CD4-positive, alpha-beta T cell treated with Interferon gamma for 1 hour (primary cell): ENCODE measurements at regions not wholly inside any gene's neighbourhood (a gene's known extent, or its start where the extent isn't known, plus 50 kb on each side); places are given as distances from the start of the nearest gene placed in this dataset.

Experiments used
- DNase-seq: peaks from one replicate; pipeline ENCODE4 v3.0.0-alpha.2; 2020

DNA sequence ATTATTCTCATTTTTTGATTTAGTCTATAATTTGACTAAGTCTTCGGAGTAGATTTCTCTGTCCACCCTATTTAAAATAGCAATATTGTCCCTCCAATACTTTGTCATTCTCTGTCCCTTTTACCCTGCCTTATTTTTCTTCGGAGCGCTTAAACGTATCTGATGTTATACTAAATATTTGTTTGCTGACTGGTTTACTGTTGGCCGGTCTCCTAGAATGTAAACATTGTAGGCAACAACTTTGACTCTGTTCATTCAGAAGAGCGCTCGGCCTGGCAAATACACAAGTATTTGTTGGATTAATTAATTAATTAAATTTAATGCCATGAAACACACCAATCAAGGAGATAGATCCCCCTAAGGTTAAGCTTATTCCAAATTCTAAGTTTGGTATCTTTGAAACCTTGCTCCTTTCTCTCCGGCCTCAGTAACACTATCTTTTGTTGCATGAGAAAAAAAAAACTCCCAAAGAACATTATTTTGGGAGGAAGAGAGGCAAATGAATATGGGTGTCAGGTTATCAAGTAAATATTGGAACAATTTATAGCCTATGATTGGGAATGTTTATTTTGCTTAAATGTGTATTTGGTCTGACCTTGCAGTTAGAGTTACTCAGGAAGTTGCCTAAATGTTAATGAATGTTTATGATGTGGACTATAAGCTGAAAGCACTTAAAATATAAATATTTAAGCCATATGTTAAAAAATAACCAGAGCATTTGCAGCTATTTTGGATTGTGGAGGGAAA is 231.1 kb downstream of the SOX4 start:
- no peak for DNase-seq

- no peak for DNase-seq
Observed at GRCh38 chr6:21826023-21826422, 232.5 kb downstream of the SOX4 start.

DNA sequence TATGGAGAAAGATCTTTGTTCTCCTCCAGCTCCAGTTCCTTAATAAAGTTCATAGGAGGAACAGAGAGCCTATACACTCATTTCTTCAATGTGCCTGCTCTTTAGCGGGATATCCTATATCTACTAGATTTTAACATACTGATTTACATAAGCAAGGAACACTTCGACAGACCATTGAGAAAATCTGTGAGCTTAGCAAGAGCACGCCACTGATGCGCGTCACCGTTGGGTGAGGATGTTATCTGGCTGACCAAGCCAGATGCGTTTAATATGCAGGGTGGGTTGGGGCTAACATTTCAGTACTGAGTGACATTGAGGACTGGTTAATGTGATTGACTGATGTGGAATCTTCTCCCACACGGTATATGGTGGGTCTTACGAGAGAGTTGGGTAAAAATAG is 233.4 kb downstream of the SOX4 start:
- DNase-seq, result no peak

DNA sequence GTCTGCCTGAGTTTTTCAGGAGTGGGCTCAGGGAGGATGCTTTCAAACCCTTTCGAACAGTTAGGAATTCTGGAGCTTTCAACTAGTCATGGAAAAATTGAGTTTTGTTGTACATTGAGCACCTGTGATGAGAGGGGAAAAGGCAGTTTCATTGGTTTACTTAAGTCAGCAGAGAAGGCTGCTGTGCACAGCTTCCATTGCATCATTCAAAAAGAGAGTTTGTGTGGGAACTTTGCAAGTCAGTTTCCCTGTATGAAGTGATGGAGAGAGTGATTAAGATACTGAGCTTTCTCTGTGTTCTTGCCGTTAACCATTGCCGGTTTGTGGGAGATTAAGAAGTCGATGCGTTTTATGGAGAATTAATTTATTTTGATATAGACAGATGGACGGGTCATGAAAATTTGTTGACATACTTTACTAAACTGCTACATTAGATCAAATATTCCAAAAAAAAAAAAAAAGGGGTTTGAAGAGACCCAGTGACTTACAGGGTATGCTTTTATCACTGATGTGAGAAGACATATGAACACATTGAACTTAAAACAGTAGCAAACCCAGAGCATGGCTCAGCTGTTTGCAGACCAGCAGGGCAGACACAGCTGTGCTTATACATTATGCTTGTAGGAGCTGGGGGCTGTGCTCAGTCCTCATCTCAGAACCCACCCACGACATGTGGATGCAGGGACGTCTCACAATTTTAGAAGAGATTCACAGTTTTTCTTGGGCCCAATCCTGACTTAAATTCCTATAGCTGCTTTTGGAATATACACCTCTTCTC is 234.1 kb downstream of the SOX4 start:
- DNase-seq, result no peak

DNA sequence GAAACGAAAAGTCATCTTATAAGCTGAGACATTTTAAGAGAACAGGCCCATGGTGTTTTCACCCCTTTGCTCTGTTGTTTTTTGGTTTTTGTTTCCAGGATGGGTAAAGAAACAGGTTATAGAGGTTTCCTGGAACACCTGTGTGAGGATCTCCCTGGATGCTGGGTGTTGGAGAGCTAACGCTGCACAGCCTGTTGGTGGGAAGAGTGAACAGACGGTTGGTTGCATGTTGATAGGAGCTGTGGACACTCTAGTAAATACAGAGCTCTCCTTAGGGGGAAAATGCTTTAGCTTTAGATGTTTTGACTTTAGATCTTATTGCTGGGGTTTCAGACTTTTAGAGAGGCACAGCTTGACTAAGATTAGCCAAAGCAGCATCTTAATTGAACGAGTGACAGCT is 235.2 kb downstream of the SOX4 start:
- no peak for DNase-seq

GRCh38 chr6:21829126-21829525 is 235.6 kb downstream of the SOX4 start:
- DNase-seq, result no peak

DNA sequence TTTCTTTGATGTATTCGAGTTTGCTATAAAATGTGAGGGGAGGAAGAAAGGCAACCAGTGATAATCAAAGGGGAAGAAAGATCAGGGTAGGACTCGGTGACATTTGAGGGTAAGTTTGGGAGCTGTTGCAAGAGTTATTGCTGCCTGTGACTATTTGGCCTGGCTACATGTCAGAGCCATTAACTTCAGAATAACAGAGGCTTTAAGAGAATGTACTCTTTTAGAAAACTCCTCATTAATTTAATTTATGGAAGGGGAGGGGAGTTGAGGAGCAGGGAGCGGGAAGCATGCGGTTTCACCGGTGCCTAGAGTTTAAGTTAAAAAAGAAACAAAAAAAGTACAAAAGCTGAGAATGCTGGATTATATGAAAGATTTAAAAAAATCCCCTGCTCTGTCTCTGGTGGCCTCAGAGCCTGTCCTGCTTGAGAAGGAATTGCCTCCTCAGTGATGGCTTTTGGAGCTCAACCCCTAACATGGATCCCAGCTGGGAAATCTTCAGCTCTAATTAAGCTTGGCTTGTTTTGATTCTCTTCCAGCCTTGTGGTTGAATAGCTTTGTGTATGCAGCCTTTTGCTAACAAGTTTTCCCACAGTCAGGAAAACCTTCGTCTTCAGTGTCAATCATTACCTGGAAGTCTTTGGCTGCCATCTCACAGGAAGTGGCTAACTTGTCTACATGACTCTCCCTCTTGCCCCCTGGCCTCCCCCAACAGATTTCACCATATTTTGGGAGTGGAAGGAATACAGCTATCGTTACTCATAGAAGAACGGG is 238.2 kb downstream of the SOX4 start:
- no peak for DNase-seq

GRCh38 chr6:21836277-21836676 is 242.7 kb downstream of the SOX4 start:
- DNase-seq, result no peak

- DNase-seq, result no peak
Observed at GRCh38 chr6:21836772-21837425, 243.3 kb downstream of the SOX4 start.

DNA sequence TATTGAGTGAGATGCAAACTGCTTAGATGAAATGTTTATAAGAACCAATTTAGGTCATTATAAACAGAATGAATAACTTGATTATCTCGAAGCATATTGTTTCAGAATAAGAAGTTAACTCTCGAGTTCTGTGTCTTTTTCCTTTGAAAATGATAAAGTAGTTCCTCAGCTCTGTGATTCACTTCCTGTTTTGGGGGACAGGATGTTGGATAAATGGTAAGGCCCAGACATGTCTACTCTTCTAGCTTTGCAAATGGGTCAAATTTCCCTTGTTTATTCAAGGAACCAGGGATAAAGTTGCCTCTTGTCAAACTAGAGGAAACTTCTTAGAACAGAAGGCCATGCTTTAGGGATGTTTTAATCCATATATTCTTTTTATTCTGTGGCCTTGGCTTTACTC is 246.9 kb downstream of the SOX4 start:
- DNase-seq, result no peak

GRCh38 chr6:21842875-21843645 is 249.5 kb downstream of the SOX4 start:
- no peak for DNase-seq

DNA sequence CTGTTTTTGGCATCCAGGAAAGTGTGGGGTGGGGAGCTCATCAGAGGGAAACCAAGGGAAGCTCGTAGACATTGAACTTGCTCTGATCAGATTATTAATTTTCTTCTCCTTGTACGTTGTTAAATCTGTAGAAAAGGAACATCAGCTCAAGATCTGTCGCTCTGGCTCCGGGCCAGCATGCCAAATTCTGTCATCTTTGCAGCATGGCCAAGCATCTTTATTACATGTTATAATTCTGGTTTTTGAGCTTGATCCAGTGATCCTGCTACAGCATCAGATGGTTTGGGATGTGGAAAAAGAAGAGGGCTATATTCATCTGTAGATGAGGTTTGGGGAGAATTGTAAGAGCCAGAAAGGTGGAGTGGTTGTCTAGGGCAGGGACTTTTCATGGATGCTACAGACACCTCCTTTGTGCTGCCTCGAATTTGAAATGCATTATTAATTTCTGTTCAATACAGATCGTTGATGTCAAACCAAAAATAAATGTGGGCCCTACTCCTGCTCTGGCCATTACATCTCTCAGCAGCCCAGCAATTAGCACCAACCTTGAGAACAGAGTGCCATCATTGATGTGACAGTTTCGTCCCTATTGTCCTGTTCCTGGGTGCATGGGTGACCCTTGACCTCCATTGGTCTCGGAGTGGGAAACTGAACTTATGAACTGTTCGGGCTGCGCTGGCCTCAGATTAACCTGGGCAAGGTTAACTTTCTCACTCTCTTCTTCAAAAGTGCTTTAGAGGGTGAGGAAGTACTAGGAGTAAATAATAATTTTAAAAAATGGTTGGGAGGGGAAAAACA is 250.8 kb downstream of the SOX4 start:
- no peak for DNase-seq

DNA sequence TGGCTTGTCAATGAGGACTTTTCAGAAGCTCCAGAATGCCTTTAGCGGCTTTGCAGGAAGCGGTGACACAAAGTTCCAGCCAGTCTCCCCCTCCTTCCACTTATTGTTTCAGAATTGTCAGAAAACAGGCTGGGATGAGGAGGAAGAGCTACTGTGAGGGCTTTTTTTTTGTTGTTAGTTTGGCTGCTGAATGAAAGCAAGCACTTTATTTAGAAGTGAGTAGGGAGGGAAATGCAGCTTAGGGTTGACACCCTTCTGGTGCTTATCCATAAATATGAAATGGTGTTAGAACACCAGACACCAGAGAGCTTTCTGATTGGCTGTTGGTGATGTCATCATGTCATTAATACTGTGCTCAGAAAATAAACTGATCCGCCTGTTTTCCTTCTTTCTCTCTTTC is 251.5 kb downstream of the SOX4 start:
- no peak for DNase-seq

- DNase-seq, result no peak
Observed at GRCh38 chr6:21845439-21846140, 252.0 kb downstream of the SOX4 start.

DNA sequence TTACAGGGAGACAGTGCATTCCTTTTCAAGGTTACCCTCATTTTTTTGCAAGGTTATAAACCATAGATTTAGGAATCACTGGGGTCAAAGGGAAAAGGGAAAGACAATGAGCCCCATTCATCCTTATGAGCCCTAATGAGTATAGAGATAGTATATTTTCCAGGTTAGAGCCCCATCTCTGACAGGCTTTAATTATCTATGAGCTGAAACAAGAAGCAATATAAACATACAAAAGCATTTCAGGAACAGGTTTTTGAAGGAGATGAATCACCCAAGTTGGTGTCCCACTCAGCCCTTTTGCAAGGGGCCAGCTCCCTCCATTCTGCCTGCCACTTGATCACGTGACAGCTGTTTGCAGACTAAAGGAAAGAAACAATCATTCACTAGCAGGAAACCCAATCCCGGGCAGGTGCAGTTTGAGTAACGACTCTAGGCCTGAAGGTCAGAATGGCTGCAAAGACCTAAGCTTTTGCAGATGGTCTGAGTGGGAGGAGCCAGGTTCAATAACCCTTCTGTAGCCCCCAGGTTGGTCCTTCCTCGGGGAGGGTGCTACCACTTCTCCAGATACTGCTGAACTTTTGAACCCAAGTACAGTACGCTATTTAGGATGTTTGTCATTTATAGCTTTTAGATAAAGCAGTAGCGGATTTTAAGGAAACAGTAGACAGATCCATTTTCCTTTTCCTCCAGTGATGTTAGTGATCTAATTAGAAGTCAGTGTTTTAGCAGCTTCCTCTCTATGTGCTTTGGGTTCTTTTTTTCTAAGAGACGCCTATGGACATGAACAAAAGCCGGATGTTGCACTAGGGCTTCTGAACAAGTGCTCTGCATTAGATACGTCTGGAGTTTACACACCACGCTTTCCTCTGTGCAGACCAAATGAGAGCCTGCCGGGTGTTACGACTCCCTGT is 253.2 kb downstream of the SOX4 start:
- DNase-seq, result no peak

DNA sequence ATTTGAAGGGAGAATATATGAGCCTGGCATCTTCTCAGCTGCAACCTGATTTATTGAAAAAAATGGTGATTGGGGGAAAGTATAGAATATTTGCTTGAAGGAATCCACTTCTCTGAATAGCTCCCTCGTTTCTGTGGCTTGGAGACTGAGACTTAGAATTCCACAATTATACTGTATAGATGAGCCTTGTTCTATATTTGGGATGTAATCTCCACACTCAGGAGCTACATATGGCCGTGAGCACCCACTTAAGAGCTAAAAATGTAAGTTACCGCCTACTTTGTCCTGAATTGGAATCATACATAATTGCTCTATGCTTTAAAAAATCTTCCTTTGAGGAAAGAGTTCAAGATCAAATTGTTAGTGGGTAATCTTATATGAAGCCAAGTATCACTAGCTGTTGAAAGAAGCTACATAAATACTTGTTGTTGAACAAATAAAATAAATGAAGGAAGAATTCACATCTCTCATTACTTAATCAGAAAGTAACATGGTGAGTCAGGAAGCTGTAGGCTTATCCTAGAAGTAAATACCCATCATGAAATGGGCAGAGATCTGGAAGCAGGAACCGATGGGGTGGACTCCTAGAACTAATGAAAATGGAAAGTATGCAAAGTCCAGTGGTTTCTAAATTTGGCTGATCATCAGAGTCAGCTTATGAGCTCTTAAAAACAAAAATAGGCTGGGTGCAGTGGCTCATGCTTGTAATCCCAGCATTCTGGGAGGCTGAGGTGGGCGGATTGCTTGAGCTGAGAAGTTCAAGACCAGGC is 254.3 kb downstream of the SOX4 start:
- no peak for DNase-seq

GRCh38 chr6:21850691-21851090 is 257.1 kb downstream of the SOX4 start:
- no peak for DNase-seq

DNA sequence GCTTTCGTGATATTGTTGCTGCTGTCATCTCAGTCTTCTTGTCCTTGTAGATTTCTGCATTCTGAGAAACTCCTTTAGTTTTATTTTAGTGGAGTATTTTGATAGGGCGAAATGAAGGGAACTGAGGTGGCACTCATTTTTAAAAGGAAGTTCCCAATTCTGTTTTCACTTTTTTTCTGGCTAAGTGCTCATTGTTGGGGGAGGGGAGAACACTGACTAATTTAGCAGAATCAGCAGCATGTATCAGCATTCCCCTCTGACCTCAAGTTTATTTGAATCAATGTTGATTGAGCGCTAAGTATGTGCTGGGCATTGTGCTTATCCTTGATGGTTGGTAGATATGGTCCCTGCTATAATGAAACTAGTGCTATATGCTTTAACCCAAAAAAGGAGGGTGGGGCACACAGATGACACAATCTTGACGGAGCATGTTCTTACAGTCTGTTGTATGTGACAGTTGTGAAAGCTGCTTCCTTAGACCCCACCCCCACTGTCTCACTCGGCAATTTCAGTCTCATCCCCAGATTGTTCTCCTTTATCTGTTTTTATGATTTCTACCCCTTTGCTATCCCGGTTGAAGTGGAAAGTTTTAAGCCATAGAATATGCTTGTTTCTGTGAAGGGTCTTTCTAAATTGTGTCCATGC is 262.4 kb downstream of the SOX4 start:
- DNase-seq, result peak; percentile 35

- no peak for DNase-seq
Observed at GRCh38 chr6:21856456-21856825, 262.9 kb downstream of the SOX4 start.
